Fibroblast of peridontal ligament (primary cell): ENCODE measurements at regions not wholly inside any gene's neighbourhood (a gene's known extent, or its start where the extent isn't known, plus 50 kb on each side); places are given as distances from the start of the nearest gene placed in this dataset.
A peak's percentile ranks its signal among the peaks of the same experiment; 100 is the strongest.

Experiments
- DNase-seq: peaks from one replicate; pipeline ENCODE4 v3.0.0-alpha.2; 2010; ENCODE audit errors: extremely low read depth

DNA sequence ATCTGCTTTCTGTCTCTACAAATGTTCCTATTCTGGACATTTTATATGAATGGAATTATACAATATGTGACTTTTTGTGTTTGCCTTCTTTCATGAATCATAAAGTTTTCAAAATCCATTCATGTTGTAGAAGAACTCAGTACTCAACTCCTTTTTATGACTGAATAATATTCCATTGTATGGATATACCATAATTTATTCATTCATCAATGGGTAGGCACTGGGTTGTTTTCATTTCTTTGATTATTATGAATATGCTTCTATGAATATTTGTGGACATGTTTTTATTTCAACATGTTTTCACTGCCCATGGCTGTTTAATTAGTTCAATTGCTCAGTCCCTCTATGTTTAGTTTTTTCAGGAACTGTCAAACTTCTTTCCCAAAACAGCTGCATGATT is 76.5 kb upstream of the GTSF1L start:
- DNase-seq: no peak

DNA sequence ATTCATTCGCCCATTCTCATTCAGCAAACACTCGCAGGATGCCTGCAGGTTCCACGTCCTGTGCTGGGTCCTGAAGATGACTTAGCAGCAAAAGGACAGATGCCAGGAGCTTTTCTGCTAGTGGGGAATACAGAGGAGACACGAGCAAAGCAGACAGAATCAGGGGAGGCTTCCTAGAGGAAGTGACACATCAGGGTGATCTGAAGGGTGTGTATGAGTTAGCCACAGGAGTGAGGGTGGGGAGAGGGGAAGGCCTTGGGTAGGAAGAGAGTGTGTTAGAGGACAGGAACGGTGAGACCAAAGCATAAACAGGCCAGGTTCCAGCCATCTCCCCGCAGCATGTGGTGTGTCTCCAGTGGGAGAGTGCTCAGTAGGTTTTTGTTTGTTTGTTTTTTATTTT is 73.4 kb upstream of the GTSF1L start:
- no peak for DNase-seq

GRCh38 chr20:43799741-43800140 is 72.9 kb upstream of the GTSF1L start:
- no peak for DNase-seq

- DNase-seq: peak; percentile 35
These were observed 72.4 kb upstream of the GTSF1L start for GRCh38 chr20:43799150-43799711.

DNA sequence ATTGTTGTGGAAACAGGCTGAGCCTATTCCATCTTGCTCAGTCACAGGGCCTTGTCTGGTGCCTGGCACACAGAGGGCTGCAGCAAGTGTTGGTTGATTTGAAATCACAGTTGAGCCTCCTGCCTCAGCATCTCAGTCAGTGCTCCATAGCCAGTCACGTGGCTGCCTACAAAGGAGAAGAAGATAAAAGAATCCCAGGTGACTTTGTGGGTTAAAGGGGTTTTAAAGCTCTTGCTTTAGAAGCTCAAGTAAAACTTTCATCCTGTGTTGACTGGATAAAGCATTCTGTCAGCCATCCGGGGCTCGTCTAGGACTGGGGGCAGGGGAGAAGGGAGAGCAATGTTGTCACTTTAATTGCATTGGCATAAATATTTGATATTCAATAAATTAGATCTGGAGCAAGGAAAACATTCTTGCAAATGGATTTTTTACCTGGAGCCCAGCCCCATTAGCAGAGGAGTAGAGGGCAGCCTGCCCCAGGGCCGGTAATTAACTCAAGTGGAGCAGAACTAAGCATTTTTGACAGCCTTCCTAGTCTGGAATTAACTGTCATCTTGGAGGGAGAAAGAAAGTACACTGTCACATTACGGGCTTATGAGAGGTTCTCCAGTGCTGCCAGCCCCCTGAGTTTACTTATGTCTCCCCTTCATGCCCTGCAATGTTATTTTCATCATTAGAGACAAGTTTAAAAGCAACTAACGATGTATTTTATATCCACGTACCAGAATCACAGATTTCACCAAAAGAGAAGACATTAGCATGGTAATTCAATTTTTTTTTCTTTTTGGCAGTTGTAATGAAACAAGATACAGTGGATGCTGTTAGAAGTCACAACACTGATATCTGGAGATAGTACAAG is 71.7 kb upstream of the GTSF1L start:
- DNase-seq: no peak

DNA sequence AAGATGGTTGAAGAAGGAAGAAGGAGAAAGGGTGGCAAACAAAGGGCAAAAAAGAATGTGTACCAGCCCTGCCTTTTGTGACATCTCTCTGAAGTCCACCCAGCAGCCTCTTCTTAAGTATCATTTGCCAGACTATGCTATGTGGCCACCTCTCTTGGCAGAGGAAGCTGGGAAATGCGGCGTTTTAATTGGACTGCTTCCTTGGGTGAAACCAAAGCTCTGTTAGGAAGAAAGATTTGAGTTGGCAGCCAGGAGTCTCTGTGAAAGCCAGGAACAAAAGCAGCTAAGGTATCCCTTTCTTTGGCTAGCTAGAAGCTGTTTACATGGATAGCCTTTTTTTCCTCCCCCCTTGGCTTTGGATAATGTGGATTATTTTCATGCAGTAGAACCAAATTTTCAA is 67.5 kb upstream of the GTSF1L start:
- no peak for DNase-seq

DNA sequence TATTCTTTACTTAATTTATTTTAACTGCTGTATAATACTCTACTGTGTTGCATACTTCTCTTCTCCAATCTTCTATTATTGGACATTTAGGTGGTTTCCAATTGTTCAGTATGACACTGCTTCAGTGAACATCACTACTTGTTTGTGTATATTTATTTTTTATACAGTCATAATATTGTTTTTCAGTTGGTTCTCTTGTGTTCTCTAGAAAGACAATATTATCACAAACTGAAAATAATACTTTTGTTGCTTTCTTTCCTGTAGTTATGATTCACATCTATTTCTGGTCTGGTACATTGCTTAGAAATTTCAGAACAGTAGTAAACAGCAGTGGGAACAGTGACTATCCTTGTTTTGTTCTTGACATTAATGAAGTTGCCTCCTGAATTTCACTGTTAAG is 62.8 kb upstream of the GTSF1L start:
- no peak for DNase-seq

- DNase-seq: no peak
These were observed 61.1 kb upstream of the GTSF1L start for GRCh38 chr20:43787937-43788336.

- no peak for DNase-seq
These were observed 60.1 kb upstream of the GTSF1L start for GRCh38 chr20:43786885-43787284.

DNA sequence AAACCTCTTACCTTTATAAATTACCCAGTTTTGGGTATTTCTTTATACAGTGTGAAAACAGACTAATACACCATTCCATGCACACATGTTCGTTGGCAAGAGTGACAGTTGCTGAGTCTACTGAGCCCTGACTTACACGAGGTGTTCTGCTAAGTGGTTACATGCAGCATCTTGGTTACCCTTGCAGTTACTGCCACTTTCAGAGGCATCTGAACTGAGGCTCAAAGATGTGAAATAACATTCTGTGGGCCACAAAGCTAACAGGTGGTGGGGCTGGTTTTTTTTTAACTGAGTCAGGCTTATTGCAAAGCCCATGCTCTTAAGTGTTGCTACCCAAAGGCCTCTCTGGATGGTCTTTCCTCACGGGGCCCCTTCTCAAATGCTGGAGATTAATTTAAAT is 54.4 kb upstream of the GTSF1L start:
- no peak for DNase-seq

- DNase-seq: no peak
These were observed 51.6 kb upstream of the GTSF1L start for GRCh38 chr20:43778375-43778774.

DNA sequence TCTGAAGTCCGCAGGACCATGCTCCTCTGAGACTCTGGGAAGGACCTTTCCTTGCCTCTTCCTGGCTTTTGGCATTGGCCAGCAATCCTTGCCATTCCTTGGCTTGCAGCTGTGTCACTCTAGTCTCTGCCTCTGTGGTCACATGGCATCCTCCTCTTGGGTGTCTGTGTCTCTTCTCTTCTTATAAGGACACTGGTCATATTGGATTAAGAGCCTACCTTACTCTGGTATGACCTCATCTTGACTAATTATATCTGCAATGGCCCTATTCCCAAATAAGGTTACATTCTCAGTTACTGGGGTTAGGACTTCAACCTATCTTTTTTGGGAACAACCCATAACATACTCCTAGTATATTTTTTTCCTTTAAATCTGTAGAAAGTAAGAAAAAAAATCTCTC is 49.9 kb upstream of the GTSF1L start:
- no peak for DNase-seq
